ENCODE measurements at regions not wholly inside any gene's neighbourhood (a gene's known extent, or its start where the extent isn't known, plus 50 kb on each side); places are given as distances from the start of the nearest gene placed in this dataset.

DNA sequence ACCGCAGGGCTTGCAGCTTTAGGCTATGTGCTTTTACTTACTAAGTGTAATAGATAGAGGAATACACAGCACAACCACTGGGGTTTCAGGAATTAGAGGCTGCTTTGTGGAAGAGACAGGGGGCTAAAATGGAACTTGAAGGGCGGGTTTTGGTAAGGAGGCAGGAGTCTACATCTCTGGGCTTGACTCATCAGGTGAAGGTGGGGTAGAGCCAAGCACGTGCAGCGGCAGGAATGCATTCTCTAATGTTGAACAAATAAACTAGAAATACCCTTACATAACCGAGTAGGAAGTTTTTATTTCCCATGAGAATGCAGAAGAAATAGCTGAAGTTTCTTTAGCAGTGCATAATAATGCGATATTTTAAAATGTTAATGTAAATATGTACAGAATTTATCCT, 673.8 kb upstream of the SALL3 start:
- H3K4me3 ChIP-seq (ENCODE audit: low read depth in 1 of 2, low read length in 2 of 2): no peak overlapping the region
- H3K4me1 ChIP-seq (ENCODE audit: control insufficient read depth in 1 of 2, insufficient read depth in 2 of 2, low read length in 2 of 2): no peaks in the 10 kb centered on the region
- H3K9me3 ChIP-seq (ENCODE audit: control insufficient read depth in 1 of 2, low read length in 2 of 2): no peaks in the 10 kb centered on the region
- no peak overlapping the region for H3K27ac ChIP-seq (ENCODE audit: low read length)
- no peaks in the 10 kb centered on the region for H3K27me3 ChIP-seq (ENCODE audit: low read depth, low read length)
- H3K36me3 ChIP-seq (ENCODE audit: control insufficient read depth in 1 of 2, insufficient read depth in 2 of 2, low read length in 2 of 2): no peaks in the 10 kb centered on the region

DNA sequence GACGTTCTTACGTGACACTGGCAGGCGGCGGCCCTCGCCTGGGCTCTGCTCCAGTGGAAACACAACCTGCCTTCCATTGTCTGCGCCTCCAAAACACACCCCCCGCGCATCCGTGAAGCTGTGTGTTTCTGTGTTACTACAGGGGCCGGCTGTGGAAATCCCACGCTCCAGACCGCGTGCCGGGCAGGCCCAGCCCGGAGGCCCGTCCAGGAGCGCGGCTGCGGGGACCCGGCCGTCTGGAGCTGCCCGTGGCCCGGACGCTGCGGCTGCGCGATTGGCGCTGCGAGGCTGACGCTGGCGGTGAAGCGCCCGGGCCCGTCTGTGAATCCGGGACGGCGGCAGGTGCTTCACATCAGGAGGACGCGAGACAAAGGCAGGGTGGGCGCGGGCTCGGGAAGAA, 670.3 kb upstream of the SALL3 start:
- Histone ChIP-seq H3K9me3 (ENCODE audit: control insufficient read depth in 1 of 2, low read length in 2 of 2) (no peaks in the 10 kb centered on the region), H3K27ac (ENCODE audit: low read length) (no peak overlapping the region), H3K36me3 (ENCODE audit: control insufficient read depth in 1 of 2, insufficient read depth in 2 of 2, low read length in 2 of 2) (no peaks in the 10 kb centered on the region), H3K4me1 (ENCODE audit: control insufficient read depth in 1 of 2, insufficient read depth in 2 of 2, low read length in 2 of 2) (no peaks in the 10 kb centered on the region), H3K4me3 (ENCODE audit: low read depth in 1 of 2, low read length in 2 of 2) (no peak overlapping the region), H3K27me3 (ENCODE audit: low read depth, low read length) (no peaks in the 10 kb centered on the region)

DNA sequence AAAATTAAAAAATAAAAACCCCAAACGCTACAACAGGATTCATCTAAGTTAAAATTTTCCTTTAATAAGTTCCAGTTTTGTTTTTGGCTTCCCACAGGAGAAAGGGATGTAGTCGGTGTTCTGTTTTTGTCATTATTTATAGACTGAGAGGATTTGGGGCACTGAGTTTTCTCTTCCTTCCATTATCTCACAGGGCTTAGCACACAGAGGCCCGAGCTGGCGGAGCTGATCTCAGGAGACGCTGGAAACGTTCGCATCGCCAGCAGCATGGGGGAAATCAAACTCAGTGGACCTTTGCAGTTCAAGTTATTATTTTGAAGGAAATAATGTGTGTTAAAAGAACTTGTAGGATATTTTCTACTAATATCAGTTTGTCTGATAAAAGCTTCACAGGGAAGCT, 669.7 kb upstream of the SALL3 start:
- Histone ChIP-seq H3K27ac (ENCODE audit: low read length) (no peak overlapping the region), H3K4me1 (ENCODE audit: control insufficient read depth in 1 of 2, insufficient read depth in 2 of 2, low read length in 2 of 2) (no peaks in the 10 kb centered on the region), H3K4me3 (ENCODE audit: low read depth in 1 of 2, low read length in 2 of 2) (no peak overlapping the region), H3K27me3 (ENCODE audit: low read depth, low read length) (no peaks in the 10 kb centered on the region), H3K9me3 (ENCODE audit: control insufficient read depth in 1 of 2, low read length in 2 of 2) (no peaks in the 10 kb centered on the region), H3K36me3 (ENCODE audit: control insufficient read depth in 1 of 2, insufficient read depth in 2 of 2, low read length in 2 of 2) (no peaks in the 10 kb centered on the region)

DNA sequence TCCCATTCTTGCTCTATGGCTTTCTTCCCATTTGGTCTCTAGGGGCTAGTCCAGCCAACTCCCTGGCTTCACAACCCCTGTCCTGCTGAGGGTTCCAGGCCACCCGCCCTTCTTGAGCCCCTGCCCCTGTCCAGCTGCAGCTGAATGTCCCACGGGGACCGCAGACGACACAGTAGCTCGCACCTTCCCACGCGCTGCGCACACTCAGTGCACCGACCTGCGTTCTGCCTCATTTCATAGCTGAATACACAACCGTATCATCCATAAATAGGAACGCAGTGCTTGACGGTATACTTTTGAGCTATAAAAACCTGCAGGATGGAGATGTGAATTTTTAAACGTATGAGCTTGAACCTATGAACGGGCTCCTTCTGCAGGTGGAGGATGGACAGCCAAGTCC, 660.4 kb upstream of the SALL3 start:
- H3K9me3 ChIP-seq (ENCODE audit: control insufficient read depth in 1 of 2, low read length in 2 of 2): no peaks in the 10 kb centered on the region
- no peaks in the 10 kb centered on the region for H3K4me1 ChIP-seq (ENCODE audit: control insufficient read depth in 1 of 2, insufficient read depth in 2 of 2, low read length in 2 of 2)
- no peaks in the 10 kb centered on the region for H3K27me3 ChIP-seq (ENCODE audit: low read depth, low read length)
- no peak overlapping the region for H3K4me3 ChIP-seq (ENCODE audit: low read depth in 1 of 2, low read length in 2 of 2)
- no peak overlapping the region for H3K27ac ChIP-seq (ENCODE audit: low read length)
- no peaks in the 10 kb centered on the region for H3K36me3 ChIP-seq (ENCODE audit: control insufficient read depth in 1 of 2, insufficient read depth in 2 of 2, low read length in 2 of 2)

DNA sequence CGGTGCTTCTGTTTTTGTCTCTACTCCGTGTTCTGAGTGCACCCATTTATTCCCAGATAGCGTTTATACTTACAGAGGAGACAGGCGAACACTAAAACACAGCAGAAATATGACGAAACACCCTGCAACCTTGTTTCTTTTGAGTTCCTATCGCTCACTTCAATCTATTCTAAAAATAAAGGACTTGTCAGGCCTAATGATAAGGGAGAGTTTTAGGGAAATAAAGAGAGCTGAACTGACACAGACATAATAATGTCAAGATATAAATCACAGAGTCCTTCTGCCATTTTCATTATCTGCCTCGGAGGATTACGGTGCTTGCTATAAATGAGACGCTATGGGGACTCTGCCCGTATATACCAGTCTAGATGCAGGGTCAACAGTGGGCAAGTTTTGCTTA, 659.7 kb upstream of the SALL3 start:
- Histone ChIP-seq H3K27me3 (ENCODE audit: low read depth, low read length) (no peaks in the 10 kb centered on the region), H3K4me3 (ENCODE audit: low read depth in 1 of 2, low read length in 2 of 2) (no peak overlapping the region), H3K9me3 (ENCODE audit: control insufficient read depth in 1 of 2, low read length in 2 of 2) (no peaks in the 10 kb centered on the region), H3K27ac (ENCODE audit: low read length) (no peak overlapping the region), H3K4me1 (ENCODE audit: control insufficient read depth in 1 of 2, insufficient read depth in 2 of 2, low read length in 2 of 2) (no peaks in the 10 kb centered on the region), H3K36me3 (ENCODE audit: control insufficient read depth in 1 of 2, insufficient read depth in 2 of 2, low read length in 2 of 2) (no peaks in the 10 kb centered on the region)

DNA sequence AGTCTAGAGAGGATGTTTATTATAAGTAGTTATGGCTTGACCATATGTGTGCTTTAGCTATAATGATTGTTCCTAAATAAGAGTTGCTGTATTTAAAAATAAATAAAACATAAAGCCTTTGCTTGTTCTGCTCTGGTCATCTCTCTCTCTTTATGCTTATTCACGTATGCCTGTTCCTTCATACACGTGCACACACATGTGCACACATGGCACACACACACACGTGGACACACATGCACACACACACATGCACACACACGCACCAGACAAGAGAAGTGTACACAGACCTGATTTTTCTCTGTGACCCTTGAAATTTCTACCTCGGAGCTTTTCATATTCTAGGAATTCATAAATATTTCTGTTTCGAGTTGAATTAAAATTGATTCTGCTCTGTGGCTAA, 658.2 kb upstream of the SALL3 start:
- H3K4me1 ChIP-seq (ENCODE audit: control insufficient read depth in 1 of 2, insufficient read depth in 2 of 2, low read length in 2 of 2): no peaks in the 10 kb centered on the region
- no peak overlapping the region for H3K4me3 ChIP-seq (ENCODE audit: low read depth in 1 of 2, low read length in 2 of 2)
- H3K9me3 ChIP-seq (ENCODE audit: control insufficient read depth in 1 of 2, low read length in 2 of 2): no peaks in the 10 kb centered on the region
- no peaks in the 10 kb centered on the region for H3K27me3 ChIP-seq (ENCODE audit: low read depth, low read length)
- no peaks in the 10 kb centered on the region for H3K36me3 ChIP-seq (ENCODE audit: control insufficient read depth in 1 of 2, insufficient read depth in 2 of 2, low read length in 2 of 2)
- no peak overlapping the region for H3K27ac ChIP-seq (ENCODE audit: low read length)

DNA sequence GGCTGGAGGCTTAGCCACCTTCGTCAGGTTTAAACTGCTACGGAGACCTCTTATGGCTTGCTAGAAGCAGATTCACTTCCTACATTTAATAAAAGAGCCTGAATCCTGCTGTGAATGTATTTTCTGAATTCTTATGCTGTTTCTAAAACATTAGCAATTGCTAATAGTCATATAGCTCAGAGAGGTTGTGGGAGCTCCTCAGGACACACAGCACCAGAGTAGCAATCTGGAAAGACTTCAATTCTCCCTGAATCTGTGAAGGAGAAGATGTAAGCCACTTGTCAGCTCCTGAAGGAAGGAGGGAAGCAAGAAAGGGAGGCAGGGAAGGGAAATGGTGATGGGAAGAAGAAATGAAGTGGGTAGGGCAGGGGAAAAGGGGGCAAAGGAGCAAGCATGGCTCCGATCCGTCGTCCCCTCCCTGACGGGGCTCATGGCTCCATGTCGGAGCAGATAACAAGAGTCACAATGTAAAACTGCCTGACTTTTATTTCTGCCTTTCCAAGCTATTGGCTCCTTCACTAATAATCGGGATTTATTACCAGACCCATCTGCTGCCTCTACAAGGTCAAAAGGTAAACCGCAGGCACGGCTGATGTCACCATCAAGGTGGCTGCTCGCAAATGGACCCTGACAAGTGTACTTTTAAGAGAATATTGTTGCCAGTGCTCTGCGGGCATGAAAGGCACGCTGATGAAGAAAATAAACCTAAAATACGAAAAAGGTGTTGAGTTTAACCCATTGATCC, 656.0 kb upstream of the SALL3 start:
- Histone ChIP-seq H3K4me1 (ENCODE audit: control insufficient read depth in 1 of 2, insufficient read depth in 2 of 2, low read length in 2 of 2) (no peaks in the 10 kb centered on the region), H3K4me3 (ENCODE audit: low read depth in 1 of 2, low read length in 2 of 2) (no peak overlapping the region), H3K36me3 (ENCODE audit: control insufficient read depth in 1 of 2, insufficient read depth in 2 of 2, low read length in 2 of 2) (no peaks in the 10 kb centered on the region), H3K27ac (ENCODE audit: low read length) (no peak overlapping the region), H3K9me3 (ENCODE audit: control insufficient read depth in 1 of 2, low read length in 2 of 2) (no peaks in the 10 kb centered on the region), H3K27me3 (ENCODE audit: low read depth, low read length) (no peaks in the 10 kb centered on the region)

DNA sequence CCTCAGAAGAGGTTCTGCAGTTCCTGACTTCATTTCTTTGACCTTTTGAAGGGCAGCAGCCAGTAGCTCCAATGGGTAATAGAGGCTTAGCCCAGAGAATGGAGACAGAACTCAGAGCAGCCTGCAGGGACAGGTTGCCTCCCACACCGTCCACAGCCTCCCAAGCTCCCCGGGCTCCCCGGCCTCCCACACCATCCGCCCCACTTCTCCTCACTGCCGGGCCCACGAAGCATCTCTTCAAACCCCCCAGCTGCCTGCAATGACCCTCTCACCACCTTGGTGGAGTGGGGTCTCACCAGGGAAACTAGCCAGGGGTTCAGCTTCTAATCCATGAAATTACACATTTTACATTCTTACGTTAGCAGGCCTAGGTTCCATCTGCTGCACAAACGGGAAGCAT, 652.0 kb upstream of the SALL3 start:
- H3K4me1 ChIP-seq (ENCODE audit: control insufficient read depth in 1 of 2, insufficient read depth in 2 of 2, low read length in 2 of 2): no peaks in the 10 kb centered on the region
- no peak overlapping the region for H3K27ac ChIP-seq (ENCODE audit: low read length)
- no peak overlapping the region for H3K4me3 ChIP-seq (ENCODE audit: low read depth in 1 of 2, low read length in 2 of 2)
- H3K36me3 ChIP-seq (ENCODE audit: control insufficient read depth in 1 of 2, insufficient read depth in 2 of 2, low read length in 2 of 2): no peaks in the 10 kb centered on the region
- no peaks in the 10 kb centered on the region for H3K9me3 ChIP-seq (ENCODE audit: control insufficient read depth in 1 of 2, low read length in 2 of 2)
- H3K27me3 ChIP-seq (ENCODE audit: low read depth, low read length): no peaks in the 10 kb centered on the region

DNA sequence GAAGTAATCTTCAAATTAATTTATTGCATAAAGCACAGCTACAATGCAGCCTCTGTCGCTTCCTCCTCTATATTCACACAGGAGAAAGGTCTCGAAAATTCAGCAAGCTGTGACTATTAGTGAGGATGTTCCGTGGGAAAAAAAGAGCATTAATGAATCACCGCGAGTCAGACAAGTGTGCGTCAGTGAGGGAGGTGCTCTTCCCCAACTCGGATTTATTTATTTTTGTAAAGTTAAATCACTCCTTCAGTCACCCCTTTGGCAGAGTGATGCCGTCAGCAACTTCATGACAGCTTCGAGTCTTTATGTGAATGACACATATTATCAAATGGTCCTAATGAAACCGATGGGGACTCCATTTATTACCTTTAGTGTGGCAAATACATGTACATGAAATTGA, 648.9 kb upstream of the SALL3 start:
- Histone ChIP-seq H3K4me3 (ENCODE audit: low read depth in 1 of 2, low read length in 2 of 2) (no peak overlapping the region), H3K36me3 (ENCODE audit: control insufficient read depth in 1 of 2, insufficient read depth in 2 of 2, low read length in 2 of 2) (no peaks in the 10 kb centered on the region), H3K27me3 (ENCODE audit: low read depth, low read length) (no peaks in the 10 kb centered on the region), H3K27ac (ENCODE audit: low read length) (no peak overlapping the region), H3K4me1 (ENCODE audit: control insufficient read depth in 1 of 2, insufficient read depth in 2 of 2, low read length in 2 of 2) (no peaks in the 10 kb centered on the region), H3K9me3 (ENCODE audit: control insufficient read depth in 1 of 2, low read length in 2 of 2) (no peaks in the 10 kb centered on the region)

DNA sequence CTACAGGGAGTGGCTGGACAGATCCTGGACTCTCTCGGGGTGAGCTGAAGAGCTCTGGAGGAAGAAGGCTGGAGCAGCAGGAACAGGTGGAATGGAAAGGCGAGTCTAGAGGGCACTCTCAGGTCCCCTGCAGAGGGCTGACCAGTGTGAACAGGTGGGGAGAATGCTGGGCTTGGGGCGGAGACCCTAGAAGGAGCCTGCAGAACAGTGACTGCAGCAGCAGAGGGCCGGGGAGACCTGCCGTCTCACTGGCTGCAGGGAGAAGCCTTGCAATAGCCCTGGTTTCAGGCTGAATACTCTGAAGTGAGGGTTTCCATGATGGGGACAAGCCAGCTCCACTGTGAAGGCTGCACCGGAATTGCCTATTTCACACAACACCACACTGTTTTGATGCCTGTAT, 626.7 kb upstream of the SALL3 start:
- H3K36me3 ChIP-seq (ENCODE audit: control insufficient read depth in 1 of 2, insufficient read depth in 2 of 2, low read length in 2 of 2): no peaks in the 10 kb centered on the region
- H3K9me3 ChIP-seq (ENCODE audit: control insufficient read depth in 1 of 2, low read length in 2 of 2): no peaks in the 10 kb centered on the region
- no peak overlapping the region for H3K27ac ChIP-seq (ENCODE audit: low read length)

DNA sequence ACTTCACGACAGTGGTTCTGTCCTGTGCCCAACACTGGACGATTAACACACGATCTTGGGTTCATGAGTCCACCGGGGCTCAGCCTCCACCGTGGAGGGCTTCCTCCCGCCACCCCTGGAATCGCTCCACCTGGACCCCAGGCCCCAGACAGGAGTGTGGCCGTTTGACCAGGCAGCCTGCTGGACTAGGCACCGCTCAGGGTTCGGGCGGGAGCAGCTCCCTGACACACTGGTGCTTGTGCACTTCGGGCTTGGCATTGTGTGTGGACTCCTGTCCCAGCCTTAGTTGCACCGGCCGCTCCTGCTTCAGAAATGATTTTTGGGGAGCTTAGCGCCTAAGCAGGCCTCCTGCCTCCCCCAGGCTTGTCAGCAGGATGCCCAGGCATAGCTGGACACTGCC, 617.4 kb upstream of the SALL3 start:
- H3K27ac ChIP-seq (ENCODE audit: low read length): no peak overlapping the region
- H3K36me3 ChIP-seq (ENCODE audit: control insufficient read depth in 1 of 2, insufficient read depth in 2 of 2, low read length in 2 of 2): no peaks in the 10 kb centered on the region
- no peak overlapping the region for H3K4me3 ChIP-seq (ENCODE audit: low read depth in 1 of 2, low read length in 2 of 2)
- H3K9me3 ChIP-seq (ENCODE audit: control insufficient read depth in 1 of 2, low read length in 2 of 2): peaks cover 0 to 4% of the 10 kb centered on the region in 2 donors
- H3K27me3 ChIP-seq (ENCODE audit: low read depth, low read length): no peaks in the 10 kb centered on the region
- H3K4me1 ChIP-seq (ENCODE audit: control insufficient read depth in 1 of 2, insufficient read depth in 2 of 2, low read length in 2 of 2): no peaks in the 10 kb centered on the region

More for the DNA sequence above, 626.7 kb upstream of the SALL3 start:
- no peaks in the 10 kb centered on the region for H3K4me1 ChIP-seq (ENCODE audit: control insufficient read depth in 1 of 2, insufficient read depth in 2 of 2, low read length in 2 of 2)
- no peaks in the 10 kb centered on the region for H3K27me3 ChIP-seq (ENCODE audit: low read depth, low read length)
- no peak overlapping the region for H3K4me3 ChIP-seq (ENCODE audit: low read depth in 1 of 2, low read length in 2 of 2)
